IMR-90 (cell line): ENCODE measurements at regions not wholly inside any gene's neighbourhood (a gene's known extent, or its start where the extent isn't known, plus 50 kb on each side); places are given as distances from the start of the nearest gene placed in this dataset.

Experiments used
- ATAC-seq: fragments of 200-7000 bp; cut with Tn5 transposase; 2 replicates; pipeline ENCODE4 v1.9.1; 2020; ENCODE audit warnings: low read depth, mild to moderate bottlenecking, moderate library complexity
- BruUV-seq: library from RNA; stranded (reverse); fragments of 400-500 nt; replicated peaks from 2 replicates; lab custom pipeline; 2021; lab: Mats Ljungman, UMichigan
- CTCF ChIA-PET: fragments of 300-600 bp; formaldehyde crosslinking; extraction: SDS; loops from one replicate; lab custom pipeline; 2021; ENCODE audit warnings: antibody characterized with exemption; lab: Yijun Ruan, JAX
- POLR2A ChIA-PET: fragments of 300-600 bp; sonication (Branson Sonifier 250); formaldehyde crosslinking; loops from one replicate; lab custom pipeline; 2022; ENCODE audit warnings: antibody characterized with exemption; ENCODE audit not compliant: unreplicated experiment; lab: Charles Lee
- DNase-seq: peaks from one replicate; pipeline ENCODE4 v3.0.0; 2013
- H2AFZ ChIP-seq: replicated peaks from 2 replicates; pipeline ENCODE3; 2013; ENCODE audit warnings: low read length, mild to moderate bottlenecking; ENCODE audit not compliant: poor library complexity
- H2AK5ac ChIP-seq: 2 replicates; pipeline ENCODE4 v1.6.1; 2013; ENCODE audit warnings: low read depth, low read length, inconsistent platforms
- H2AK9ac ChIP-seq: replicated peaks from 2 replicates; pipeline ENCODE3; 2013; ENCODE audit warnings: mild to moderate bottlenecking, low read depth, low read length, moderate library complexity; ENCODE audit not compliant: poor library complexity
- H2BK120ac ChIP-seq: 2 replicates; pipeline ENCODE4 v1.6.1; 2013; ENCODE audit warnings: low read depth, low read length, inconsistent platforms
- H2BK15ac ChIP-seq: 3 replicates; pipeline ENCODE4 v1.6.1; 2013; ENCODE audit warnings: low read depth, low read length, inconsistent platforms
- H2BK20ac ChIP-seq: 2 replicates; pipeline ENCODE4 v1.6.1; 2013; ENCODE audit warnings: low read depth, mild to moderate bottlenecking, inconsistent platforms, low read length, moderate library complexity
- H2BK5ac ChIP-seq: 2 replicates; pipeline ENCODE4 v1.6.1; 2013; ENCODE audit warnings: mild to moderate bottlenecking, low read depth, low read length, inconsistent platforms; ENCODE audit not compliant: poor library complexity, severe bottlenecking
- H3K14ac ChIP-seq: replicated peaks from 2 replicates; pipeline ENCODE4 v1.6.1; 2013; ENCODE audit warnings: low read depth, low read length, inconsistent platforms
- H3K18ac ChIP-seq: 2 replicates; pipeline ENCODE4 v1.6.1; 2013; ENCODE audit warnings: low read depth, low read length, control low read depth
- H3K23ac ChIP-seq: 2 replicates; pipeline ENCODE4 v1.6.1; 2013; ENCODE audit warnings: low read depth, low read length, inconsistent platforms
- H3K27ac ChIP-seq: 2 replicates; pipeline ENCODE4 v1.5.1; 2013; ENCODE audit warnings: mild to moderate bottlenecking, control low read depth, low read length; ENCODE audit not compliant: insufficient read depth
- H3K27me3 ChIP-seq: 2 replicates; pipeline ENCODE4 v1.6.1; 2013; ENCODE audit warnings: low read length; ENCODE audit not compliant: control insufficient read depth, insufficient read depth
- H3K36me3 ChIP-seq: 2 replicates; pipeline ENCODE4 v1.6.1; 2013; ENCODE audit warnings: low read length, mixed read lengths; ENCODE audit not compliant: control insufficient read depth, insufficient read depth
- H3K4ac ChIP-seq: 2 replicates; pipeline ENCODE4 v1.6.1; 2013; ENCODE audit warnings: low read depth, low read length, inconsistent platforms
- H3K4me1 ChIP-seq: 2 replicates; pipeline ENCODE4 v1.6.1; 2013; ENCODE audit warnings: low read length, mixed read lengths; ENCODE audit not compliant: control insufficient read depth, insufficient read depth
- H3K4me2 ChIP-seq: 2 replicates; pipeline ENCODE4 v1.6.1; 2013; ENCODE audit warnings: low read depth, mild to moderate bottlenecking, control low read depth, low read length, moderate library complexity
- H3K4me3 ChIP-seq: 2 replicates; pipeline ENCODE4 v1.5.1; 2013; ENCODE audit warnings: low read depth, mild to moderate bottlenecking, control low read depth, low read length, moderate library complexity; ENCODE audit not compliant: insufficient read depth
- H3K56ac ChIP-seq: 2 replicates; pipeline ENCODE4 v1.6.1; 2013; ENCODE audit warnings: low read length, inconsistent platforms; ENCODE audit not compliant: insufficient read depth; ENCODE audit errors: extremely low read depth
- H3K79me1 ChIP-seq, 2 experiments: 2 replicates each; pipeline ENCODE4 v1.6.1; 2013; ENCODE audit warnings: low read length in 2 of 2, inconsistent platforms in 1 of 2, low read depth in 1 of 2
- H3K9ac ChIP-seq: 2 replicates; pipeline ENCODE4 v1.6.1; 2013; ENCODE audit warnings: low read depth, low read length, control low read depth
- H3K9me1 ChIP-seq: 2 replicates; pipeline ENCODE4 v1.6.1; 2013; ENCODE audit warnings: low read length, inconsistent platforms; ENCODE audit not compliant: insufficient read depth
- H3K9me3 ChIP-seq: 2 replicates; pipeline ENCODE4 v1.6.1; 2013; ENCODE audit warnings: low read length; ENCODE audit not compliant: control insufficient read depth, insufficient read depth
- H4K20me1 ChIP-seq: 2 replicates; pipeline ENCODE4 v1.6.1; 2013; ENCODE audit warnings: low read length, inconsistent platforms; ENCODE audit not compliant: insufficient read depth
- H4K5ac ChIP-seq: 2 replicates; pipeline ENCODE4 v1.6.1; 2013; ENCODE audit warnings: mild to moderate bottlenecking, low read depth, low read length, control low read depth
- H4K8ac ChIP-seq, 2 experiments: 2 replicates each; pipeline ENCODE4 v1.6.1; 2013; ENCODE audit warnings: low read depth in 2 of 2, low read length in 2 of 2, control low read depth in 1 of 2, inconsistent platforms in 1 of 2
- H4K91ac ChIP-seq: 2 replicates; pipeline ENCODE4 v1.6.1; 2013; ENCODE audit warnings: low read depth, low read length, inconsistent platforms; ENCODE audit not compliant: insufficient read depth
- BHLHE40 ChIP-seq: fragments of 150-350 bp; IDR thresholded peaks from 2 replicates; pipeline ENCODE4 v1.6.1; 2016; ENCODE audit warnings: mild to moderate bottlenecking, low read depth, low read length
- CEBPB ChIP-seq: IDR thresholded peaks from 2 replicates; pipeline ENCODE4 v1.6.1; 2012; ENCODE audit warnings: low read depth, low read length, improper control_type of control experiment
- CHD1 ChIP-seq: IDR thresholded peaks from 2 replicates; pipeline ENCODE4 v1.6.1; 2012; ENCODE audit warnings: low read depth, low read length, improper control_type of control experiment
- CTCF ChIP-seq: conservative IDR thresholded peaks from 2 replicates; pipeline ENCODE4 v1.5.1; 2012; ENCODE audit warnings: mild to moderate bottlenecking, low read depth, low read length, improper control_type of control experiment
- FOS ChIP-seq: fragments of 150-350 bp; IDR thresholded peaks from 2 replicates; pipeline ENCODE4 v1.6.1; 2016; ENCODE audit warnings: low read depth, low read length
- MAFK ChIP-seq: IDR thresholded peaks from 2 replicates; pipeline ENCODE4 v1.6.1; 2012; ENCODE audit warnings: low read depth, low read length, improper control_type of control experiment
- MAZ ChIP-seq: IDR thresholded peaks from 2 replicates; pipeline ENCODE4 v1.6.1; 2012; ENCODE audit warnings: low read depth, mild to moderate bottlenecking, low read length, improper control_type of control experiment, moderate library complexity, borderline replicate concordance
- MXI1 ChIP-seq: IDR thresholded peaks from 2 replicates; pipeline ENCODE4 v1.6.1; 2012; ENCODE audit warnings: low read depth, mild to moderate bottlenecking, low read length, moderate library complexity, borderline replicate concordance
- NFE2L2 ChIP-seq: fragments of 150-350 bp; IDR thresholded peaks from 2 replicates; pipeline ENCODE4 v1.6.1; 2016; ENCODE audit warnings: low read depth, mild to moderate bottlenecking, low read length
- POLR2A ChIP-seq: IDR thresholded peaks from 2 replicates; pipeline ENCODE4 v1.6.1; 2012; ENCODE audit warnings: mild to moderate bottlenecking, low read depth, low read length
- RAD21 ChIP-seq: IDR thresholded peaks from 2 replicates; pipeline ENCODE4 v1.6.1; 2012; ENCODE audit warnings: low read length, improper control_type of control experiment
- RCOR1 ChIP-seq: IDR thresholded peaks from 2 replicates; pipeline ENCODE4 v1.6.1; 2012; ENCODE audit warnings: mild to moderate bottlenecking, low read length, improper control_type of control experiment; ENCODE audit not compliant: insufficient replicate concordance
- RFX5 ChIP-seq: IDR thresholded peaks from 2 replicates; pipeline ENCODE4 v1.8.0; 2012; ENCODE audit warnings: low read depth, mild to moderate bottlenecking, low read length, moderate library complexity
- SMC3 ChIP-seq: fragments of 150-350 bp; IDR thresholded peaks from 2 replicates; pipeline ENCODE4 v1.6.1; 2016; ENCODE audit warnings: low read depth, mild to moderate bottlenecking, antibody characterized with exemption, low read length, moderate library complexity
- USF2 ChIP-seq: fragments of 150-350 bp; IDR thresholded peaks from 2 replicates; pipeline ENCODE4 v1.6.1; 2017; ENCODE audit warnings: mild to moderate bottlenecking, antibody characterized with exemption, low read length, low read depth
- WGBS, 2 experiments: methylation state at CpG; one replicate each; pipeline versions ENCODE4 v1.1.5 to v1.1.7; 2013; ENCODE audit warnings: missing lambda C conversion rate in 2 of 2; ENCODE audit not compliant: insufficient read length in 1 of 2; ENCODE audit errors: extremely low coverage in 2 of 2; 5-methylcytosine and 5-hydroxymethylcytosine counted together
- dilution Hi-C: fragments of 300-500 bp; cut with HindIII; formaldehyde crosslinking; loops from one replicate; pipeline ENCODE4 v1.14.3; 2018; ENCODE audit warnings: low sequenced_read_pairs; ENCODE audit not compliant: unreplicated experiment
- in situ Hi-C: fragments of 300-500 bp; cut with MboI; formaldehyde crosslinking; loops from 3 replicates; pipeline ENCODE4 v1.14.3; 2019; ENCODE audit warnings: low sequenced_read_pairs, inconsistent platforms, mixed read lengths
- intact Hi-C: fragments of 100-400 bp; cut with micrococcal nuclease; formaldehyde crosslinking; loops from 2 replicates; pipeline ENCODE4 v1.10.0; 2022
- TF ChIP-seq, protein P1 (sequence below): fragments of 150-350 bp; IDR thresholded peaks from 2 replicates; pipeline ENCODE4 v1.6.1; 2016; ENCODE audit warnings: low read depth, mild to moderate bottlenecking, low read length, moderate library complexity, borderline replicate concordance

GRCh38 chr20:9918348-9918747 is 79.5 kb upstream of the PAK5 start:
- dilution Hi-C loops, result no loop called here
- no peak for ATAC-seq
- no CpG with 5 or more reads among the region's 5 CpGs for WGBS, 2 experiments
- in situ Hi-C loops, result loop anchor here (25.0 kb wide), 1 partner anchor 506 kb away; no protein-coding TSS in a partner anchor
- Histone ChIP-seq H2BK15ac (no peak overlapping the region), H4K8ac (no peak overlapping the region), H2BK20ac (no peak overlapping the region), H3K36me3 (no peaks in the 10 kb centered on the region), H3K14ac (no peak overlapping the region), H3K9ac (no peak overlapping the region), H3K4me1 (no peaks in the 10 kb centered on the region), H3K56ac (no peak overlapping the region), H2AK9ac (no peak overlapping the region), H3K4me3 (no peak overlapping the region), H4K91ac (no peak overlapping the region), H3K4me2 (no peak overlapping the region), H3K4ac (no peak overlapping the region), H3K23ac (no peak overlapping the region), H3K27me3 (peaks cover 3% of the 10 kb centered on the region; the same call in 1 of the 2 replicates), H4K5ac (no peak overlapping the region), H4K20me1 (no peaks in the 10 kb centered on the region), H3K18ac (no peak overlapping the region), H2AFZ (no peak overlapping the region), H2BK120ac (no peak overlapping the region), H2BK5ac (no peak overlapping the region), H3K27ac (no peak overlapping the region), H3K79me1 (no peaks in the 10 kb centered on the region), H3K9me1 (no peaks in the 10 kb centered on the region), H2AK5ac (no peak overlapping the region), H3K9me3 (no peaks in the 10 kb centered on the region)
- intact Hi-C loops, result no loop called here
- no peak for DNase-seq
- ChIA-PET CTCF (interaction anchor here (0.8 kb wide), 1 partner anchor 1706 kb away, joined by 3 read pairs; no protein-coding TSS in a partner anchor), POLR2A (no interaction called here)
- BruUV-seq, result no TSS peak
- TF ChIP-seq RFX5 (no peak), CEBPB (no peak), RAD21 (no peak), SMC3 (no peak), MAFK (no peak), POLR2A (no peak), FOS (no peak), MAZ (no peak), MXI1 (no peak), BHLHE40 (no peak), RCOR1 (no peak), CHD1 (no peak), NFE2L2 (no peak), CTCF (no peak), USF2 (no peak)
- TF ChIP-seq, protein P1, sequence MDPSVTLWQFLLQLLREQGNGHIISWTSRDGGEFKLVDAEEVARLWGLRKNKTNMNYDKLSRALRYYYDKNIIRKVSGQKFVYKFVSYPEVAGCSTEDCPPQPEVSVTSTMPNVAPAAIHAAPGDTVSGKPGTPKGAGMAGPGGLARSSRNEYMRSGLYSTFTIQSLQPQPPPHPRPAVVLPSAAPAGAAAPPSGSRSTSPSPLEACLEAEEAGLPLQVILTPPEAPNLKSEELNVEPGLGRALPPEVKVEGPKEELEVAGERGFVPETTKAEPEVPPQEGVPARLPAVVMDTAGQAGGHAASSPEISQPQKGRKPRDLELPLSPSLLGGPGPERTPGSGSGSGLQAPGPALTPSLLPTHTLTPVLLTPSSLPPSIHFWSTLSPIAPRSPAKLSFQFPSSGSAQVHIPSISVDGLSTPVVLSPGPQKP, result no peak
